OCI-LY7 (cell line): ENCODE measurements at regions not wholly inside any gene's neighbourhood (a gene's known extent, or its start where the extent isn't known, plus 50 kb on each side); places are given as distances from the start of the nearest gene placed in this dataset.

Experiments used
- CTCF ChIP-seq: fragments of 200-600 bp; sonication (generic); conservative IDR thresholded peaks from 2 replicates; pipeline ENCODE4 v1.5.1; 2014; ENCODE audit warnings: mild to moderate bottlenecking, antibody characterized with exemption, low read length, moderate library complexity, mixed read lengths
- EZH2phosphoT487 ChIP-seq: fragments of 200-600 bp; sonication (generic); IDR thresholded peaks from 2 replicates; pipeline ENCODE4 v1.6.1; 2018; ENCODE audit warnings: low read depth, borderline replicate concordance, mild to moderate bottlenecking, mixed run types, antibody characterized with exemption, low read length, moderate library complexity, mixed read lengths

- no peak for TF ChIP-seq CTCF
- TF ChIP-seq EZH2phosphoT487 = no peak
Measured at GRCh38 chr4:139607502-139608060, 51.6 kb upstream of the SETD7 start.
